ENCODE measurements at regions not wholly inside any gene's neighbourhood (a gene's known extent, or its start where the extent isn't known, plus 50 kb on each side); places are given as distances from the start of the nearest gene placed in this dataset.
"Not testable (repeated sequence)": the region's sequence is repeated elsewhere in the genome, so short reads cannot be mapped to it uniquely, and the experiment has no call there.

- intact Hi-C loops (cut with DNase I), result no loop called here
- ATAC-seq (ENCODE audit: poor library complexity) (no peak), DNase-seq (no peak)
Observed at GRCh38 chr9:89669361-89669842, 64.6 kb downstream of the GADD45G start.

GRCh38 chr9:89670114-89670513 is 65.3 kb downstream of the GADD45G start:
- DNase-seq, result no peak
- ATAC-seq (ENCODE audit: poor library complexity), result no peak
- intact Hi-C loops (cut with DNase I), result no loop called here

- intact Hi-C loops (cut with DNase I), result no loop called here
- ATAC-seq (ENCODE audit: poor library complexity), result no peak
- no peak for DNase-seq
Observed at GRCh38 chr9:89670801-89671434, 66.1 kb downstream of the GADD45G start.

- DNase-seq (no peak), ATAC-seq (ENCODE audit: poor library complexity) (no peak)
- intact Hi-C loops (cut with DNase I), result no loop called here
Observed at GRCh38 chr9:89674667-89675057, 69.8 kb downstream of the GADD45G start.

GRCh38 chr9:89675058-89675742 is 70.4 kb downstream of the GADD45G start:
- intact Hi-C loops (cut with DNase I), result no loop called here

GRCh38 chr9:89676281-89676680 is 71.5 kb downstream of the GADD45G start:
- intact Hi-C loops (cut with DNase I), result no loop called here
- DNase-seq (peak; percentile 84), ATAC-seq (ENCODE audit: poor library complexity) (peak; percentile 84)

More at GRCh38 chr9:89675058-89675742, 70.4 kb downstream of the GADD45G start:
- peak; percentile 83 for DNase-seq
- peak; percentile 86 for ATAC-seq (ENCODE audit: poor library complexity)

- DNase-seq (no peak), ATAC-seq (ENCODE audit: poor library complexity) (no peak)
- intact Hi-C loops (cut with DNase I), result no loop called here
Observed at GRCh38 chr9:89677702-89678395, 73.0 kb downstream of the GADD45G start.

GRCh38 chr9:89678396-89679015 is 73.7 kb downstream of the GADD45G start:
- intact Hi-C loops (cut with DNase I), result no loop called here
- DNase-seq (no peak), ATAC-seq (ENCODE audit: poor library complexity) (no peak)

- ATAC-seq (ENCODE audit: poor library complexity) (no peak), DNase-seq (no peak)
- intact Hi-C loops (cut with DNase I), result no loop called here
Observed at GRCh38 chr9:89679016-89679415, 74.2 kb downstream of the GADD45G start.

- ATAC-seq (ENCODE audit: poor library complexity), result no peak
- intact Hi-C loops (cut with DNase I), result no loop called here
- no peak for DNase-seq
Observed at GRCh38 chr9:89679581-89679980, 74.8 kb downstream of the GADD45G start.

- DNase-seq (no peak), ATAC-seq (ENCODE audit: poor library complexity) (no peak)
- intact Hi-C loops (cut with DNase I), result no loop called here
Observed at GRCh38 chr9:89680547-89681467, 76.0 kb downstream of the GADD45G start.

GRCh38 chr9:89681468-89681859 is 76.7 kb downstream of the GADD45G start:
- DNase-seq; intact Hi-C loops (cut with DNase I); ATAC-seq (ENCODE audit: poor library complexity): not testable (repeated sequence)

GRCh38 chr9:89683626-89684025 is 78.8 kb downstream of the GADD45G start:
- DNase-seq, result no peak
- intact Hi-C loops (cut with DNase I), result no loop called here
- ATAC-seq (ENCODE audit: poor library complexity), result no peak

- ATAC-seq (ENCODE audit: poor library complexity), result no peak
- intact Hi-C loops (cut with DNase I), result no loop called here
Observed at GRCh38 chr9:89684218-89684617, 79.4 kb downstream of the GADD45G start.

GRCh38 chr9:89684912-89685636 is 80.3 kb downstream of the GADD45G start:
- ATAC-seq (ENCODE audit: poor library complexity) (peak; percentile 91), DNase-seq (peak; percentile 81)
- intact Hi-C loops (cut with DNase I), result no loop called here

More at GRCh38 chr9:89684218-89684617, 79.4 kb downstream of the GADD45G start:
- DNase-seq, result no peak

GRCh38 chr9:89685698-89686097 is 80.9 kb downstream of the GADD45G start:
- peak; percentile 2 for ATAC-seq (ENCODE audit: poor library complexity)
- no peak for DNase-seq
- intact Hi-C loops (cut with DNase I), result no loop called here

GRCh38 chr9:89686126-89686525 is 81.3 kb downstream of the GADD45G start:
- intact Hi-C loops (cut with DNase I), result no loop called here
- ATAC-seq (ENCODE audit: poor library complexity), result peak; percentile 49
- no peak for DNase-seq

- ATAC-seq (ENCODE audit: poor library complexity) (no peak), DNase-seq (no peak)
- intact Hi-C loops (cut with DNase I), result no loop called here
Observed at GRCh38 chr9:89686621-89687020, 81.8 kb downstream of the GADD45G start.

All from Right ventricle myocardium superior (tissue), 1 donor.